ACHN (cell line): ENCODE measurements at regions not wholly inside any gene's neighbourhood (a gene's known extent, or its start where the extent isn't known, plus 50 kb on each side); places are given as distances from the start of the nearest gene placed in this dataset.

Source experiments
- DNase-seq: peaks from one replicate; pipeline ENCODE4 v3.0.0-alpha.2; 2015
- in situ Hi-C: cut with HindIII; loops from 2 replicates; pipeline ENCODE4 v1.10.0; 2017; ENCODE audit warnings: low sequenced_read_pairs, low pct_ligation_motif_present, low pct_unique_long_range_greater_than_20kb

GRCh38 chr3:110236976-110237610 lies 834.5 kb upstream of the NECTIN3 start:
- in situ Hi-C loops: no loop called here
- DNase-seq: no peak

DNA sequence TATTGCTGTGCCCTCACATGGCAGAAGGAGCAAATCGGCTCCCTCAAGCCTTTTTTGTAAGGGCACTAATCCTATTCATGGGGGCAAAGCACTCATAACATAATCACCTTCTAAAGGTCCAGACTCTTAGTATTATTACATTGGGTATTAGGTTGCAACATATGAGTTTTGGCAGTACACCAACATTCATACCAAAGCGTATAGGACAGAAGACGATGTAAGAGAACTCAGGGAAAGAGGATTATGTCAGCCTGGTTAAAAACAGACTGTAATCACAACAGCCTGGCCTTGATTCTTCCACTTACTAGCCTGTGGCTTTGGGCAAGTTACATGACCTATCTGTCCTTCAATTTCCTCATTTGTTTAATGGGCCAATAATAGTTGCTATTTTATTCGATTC lies 828.5 kb upstream of the NECTIN3 start:
- no peak for DNase-seq
- in situ Hi-C loops: no loop called here

DNA sequence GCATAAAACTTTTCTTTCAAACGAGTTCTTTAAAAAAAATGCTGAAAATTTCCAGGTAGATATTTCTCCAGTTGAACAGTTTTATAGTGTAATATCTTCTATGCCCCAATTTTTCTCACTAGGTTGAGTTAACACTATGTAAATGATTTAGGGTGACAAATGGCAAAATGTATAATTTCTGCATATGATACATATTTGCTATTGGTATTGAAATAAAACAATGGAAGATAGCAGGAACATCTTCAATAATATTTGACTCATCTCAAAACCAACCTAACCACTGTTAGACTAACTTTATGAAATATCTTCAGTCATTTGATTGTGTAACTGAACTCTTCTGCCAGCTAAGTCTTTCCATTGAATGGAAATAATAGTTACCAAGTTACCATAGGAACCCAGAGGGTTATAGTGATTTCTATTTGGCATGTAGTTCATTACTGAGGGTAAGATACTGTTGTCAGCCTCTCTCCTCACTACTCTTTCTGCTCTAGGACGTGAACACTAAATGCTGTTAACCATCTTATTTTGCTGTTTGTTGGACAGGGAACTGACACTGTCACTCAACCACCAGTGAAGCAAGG lies 824.7 kb upstream of the NECTIN3 start:
- in situ Hi-C loops: no loop called here
- DNase-seq: no peak

DNA sequence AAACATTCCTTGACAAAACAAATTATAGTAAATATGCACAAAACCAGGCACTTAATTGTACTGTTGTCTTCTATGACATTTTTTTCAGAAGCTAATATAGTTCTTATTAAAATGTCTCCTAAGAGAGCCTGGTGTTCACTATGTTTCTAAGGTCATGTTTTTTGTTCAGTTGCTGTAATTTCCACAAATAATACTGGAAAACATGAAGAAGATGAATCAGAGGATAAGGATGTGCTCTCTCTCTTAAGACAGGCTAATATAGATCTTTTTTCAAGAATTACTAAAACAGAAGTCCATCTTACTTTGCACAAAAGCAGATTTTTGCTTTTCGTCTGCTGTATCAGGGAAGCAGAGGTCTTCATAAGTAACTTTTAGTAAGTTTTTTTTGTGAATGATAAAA lies 823.0 kb upstream of the NECTIN3 start:
- in situ Hi-C loops: no loop called here

DNA sequence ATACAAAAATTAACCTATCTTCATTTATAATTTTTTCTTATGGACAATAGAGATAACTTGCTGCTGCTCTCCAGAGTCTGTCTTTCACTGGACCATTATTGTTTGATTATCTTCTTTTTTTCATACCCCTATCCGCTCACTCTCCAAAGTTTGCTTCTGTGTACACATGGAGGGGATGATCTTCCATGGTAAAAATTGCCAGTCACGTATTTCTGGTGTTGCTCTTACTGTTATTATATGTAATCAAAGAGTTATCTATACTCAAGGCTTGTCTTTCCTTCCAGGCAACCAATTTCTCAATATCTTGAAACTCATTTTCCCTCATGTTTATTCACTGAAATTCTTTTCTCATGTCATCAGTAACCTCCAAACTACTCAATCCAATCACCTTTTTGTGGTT lies 817.8 kb upstream of the NECTIN3 start:
- in situ Hi-C loops: no loop called here

More for the DNA sequence above, 823.0 kb upstream of the NECTIN3 start:
- DNase-seq: no peak

GRCh38 chr3:110254591-110254990 lies 817.0 kb upstream of the NECTIN3 start:
- no peak for DNase-seq
- in situ Hi-C loops: no loop called here

More for the DNA sequence above, 817.8 kb upstream of the NECTIN3 start:
- DNase-seq: no peak

DNA sequence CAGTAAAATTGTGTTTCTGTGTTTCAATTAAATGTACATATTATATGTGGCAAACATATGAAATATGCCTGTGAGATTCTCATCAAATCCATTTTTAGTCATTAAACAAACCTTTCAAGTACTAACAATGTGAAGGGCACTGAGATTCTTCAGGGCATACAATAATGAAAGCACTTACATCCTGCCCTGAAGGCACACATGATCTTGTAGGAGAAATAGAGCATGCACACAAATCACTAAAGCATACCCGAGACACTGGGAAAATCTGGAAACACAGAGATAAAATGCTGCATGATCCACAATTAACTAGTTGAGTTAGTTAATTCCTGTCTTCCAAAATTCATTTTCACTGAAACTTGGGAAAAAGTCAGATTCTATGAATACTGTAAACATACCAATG lies 810.5 kb upstream of the NECTIN3 start:
- in situ Hi-C loops: no loop called here
- no peak for DNase-seq

DNA sequence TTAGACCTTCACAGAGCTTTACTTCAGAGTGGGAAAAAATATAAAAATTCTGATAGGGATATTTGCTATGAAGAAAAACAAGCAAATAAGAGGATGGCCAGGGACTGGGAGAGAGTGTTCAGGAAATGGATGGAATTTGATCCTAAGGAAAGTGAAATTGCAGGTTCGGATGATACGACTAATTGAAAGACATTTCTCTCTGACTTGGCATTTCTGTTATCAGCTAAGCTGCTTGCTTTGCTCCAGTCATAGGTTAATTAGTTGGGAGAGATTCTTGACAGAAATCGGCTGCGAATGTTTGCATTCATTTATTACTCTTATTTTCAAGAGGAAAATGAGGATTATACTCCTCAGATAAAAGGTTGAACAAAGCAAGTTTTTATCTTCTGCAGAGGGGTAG lies 808.7 kb upstream of the NECTIN3 start:
- DNase-seq: no peak
- in situ Hi-C loops: no loop called here

- in situ Hi-C loops: no loop called here
These were observed 806.3 kb upstream of the NECTIN3 start for GRCh38 chr3:110265302-110265701.

GRCh38 chr3:110267304-110267845 lies 804.2 kb upstream of the NECTIN3 start:
- in situ Hi-C loops: no loop called here
- no peak for DNase-seq

More at GRCh38 chr3:110265302-110265701, 806.3 kb upstream of the NECTIN3 start:
- no peak for DNase-seq

DNA sequence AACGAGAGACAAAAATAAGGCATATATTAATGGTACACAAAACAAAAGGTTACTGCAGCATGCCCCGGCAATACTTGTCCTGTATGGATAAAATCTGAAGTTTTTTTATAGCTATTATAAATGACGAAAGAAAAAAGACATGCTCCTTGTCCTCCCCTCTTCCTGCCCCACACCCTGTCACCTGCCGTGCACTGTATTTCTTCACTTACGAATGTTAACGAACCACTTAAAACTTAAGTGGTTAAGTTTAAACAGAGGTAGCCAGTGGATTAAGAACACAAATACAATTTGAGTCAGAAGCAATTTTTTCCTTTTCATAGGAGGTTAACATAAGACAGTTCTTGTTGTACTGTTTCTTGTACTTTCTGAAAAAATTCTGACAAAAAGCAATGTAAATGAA lies 799.1 kb upstream of the NECTIN3 start:
- in situ Hi-C loops: no loop called here
- DNase-seq: no peak

GRCh38 chr3:110291886-110292501 lies 779.6 kb upstream of the NECTIN3 start:
- in situ Hi-C loops: no loop called here
- DNase-seq: no peak

GRCh38 chr3:110293660-110294059 lies 778.0 kb upstream of the NECTIN3 start:
- no peak for DNase-seq
- in situ Hi-C loops: no loop called here

DNA sequence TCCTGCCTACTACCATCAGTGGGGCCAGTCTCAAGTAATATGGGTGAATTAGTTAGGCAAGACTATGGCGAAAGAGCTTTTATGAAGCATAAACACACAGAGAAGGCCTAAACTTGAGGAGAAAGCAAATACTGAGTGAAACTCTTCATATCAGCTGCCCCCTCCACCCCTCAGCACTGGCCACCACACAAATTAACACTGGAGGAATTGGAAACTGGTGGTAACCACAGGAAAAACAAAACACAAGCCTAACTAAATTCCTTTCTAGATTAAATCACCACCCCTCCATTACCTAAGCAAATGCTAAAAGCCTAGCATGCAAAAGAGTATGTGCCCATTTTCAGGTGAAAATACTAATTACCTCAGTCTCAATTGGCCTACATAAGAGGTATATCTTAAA lies 774.7 kb upstream of the NECTIN3 start:
- no peak for DNase-seq
- in situ Hi-C loops: no loop called here

GRCh38 chr3:110301781-110302180 lies 769.8 kb upstream of the NECTIN3 start:
- no peak for DNase-seq
- in situ Hi-C loops: no loop called here

DNA sequence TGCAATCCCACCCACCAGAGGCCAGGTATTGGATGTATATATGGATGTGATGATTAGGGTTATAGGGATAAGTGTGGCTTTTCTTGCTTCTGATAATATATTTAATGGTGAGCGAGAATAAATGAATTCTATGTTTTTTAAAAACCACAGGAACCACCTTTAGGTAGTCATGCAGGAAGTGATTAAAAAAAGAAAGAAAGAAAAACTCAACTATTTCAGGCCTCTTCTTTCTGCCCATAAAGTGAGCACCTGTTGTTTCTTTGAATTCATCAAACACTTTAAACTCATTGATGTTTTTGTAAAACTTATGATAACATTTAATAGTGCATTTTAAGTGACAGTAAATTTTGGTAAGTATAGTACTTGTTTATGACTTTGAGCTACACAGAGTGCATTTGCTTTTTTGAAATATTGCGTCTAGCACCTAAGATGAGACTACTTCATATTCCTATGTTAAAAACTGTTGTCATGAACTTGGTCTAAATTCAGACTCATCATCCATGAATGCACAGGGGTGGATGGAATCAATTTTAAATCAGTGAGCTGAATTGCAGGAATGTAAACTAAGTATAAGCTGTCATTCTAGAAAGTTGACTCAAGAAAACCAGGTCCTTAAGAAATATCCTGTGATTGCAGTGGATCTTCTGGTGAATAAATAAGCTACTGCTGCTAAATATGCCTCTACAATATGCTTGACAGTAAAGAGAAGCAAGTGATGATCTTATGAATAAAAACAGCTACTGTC lies 764.4 kb upstream of the NECTIN3 start:
- in situ Hi-C loops: no loop called here
- DNase-seq: no peak

DNA sequence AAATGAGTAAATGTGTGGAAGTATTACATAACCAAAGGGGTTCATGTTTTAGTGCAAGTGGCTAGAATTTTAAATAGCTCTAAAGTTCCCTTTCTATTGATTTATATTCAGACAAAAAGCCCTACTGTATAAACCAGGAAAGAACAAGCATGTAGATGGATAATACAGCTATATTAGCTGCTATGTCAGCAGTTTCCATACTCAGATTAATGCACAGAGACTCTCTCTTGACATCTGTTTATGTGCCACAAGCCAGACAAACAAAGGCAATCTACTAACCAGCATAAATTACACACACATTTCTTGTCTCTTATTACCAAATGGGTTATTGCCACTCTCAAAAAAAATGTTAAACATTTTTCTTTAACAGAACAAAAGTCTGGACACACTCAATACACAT lies 760.1 kb upstream of the NECTIN3 start:
- in situ Hi-C loops: no loop called here
- DNase-seq: no peak

GRCh38 chr3:110314512-110315114 lies 757.0 kb upstream of the NECTIN3 start:
- DNase-seq: peak; percentile 64
- in situ Hi-C loops: no loop called here

GRCh38 chr3:110318108-110318507 lies 753.5 kb upstream of the NECTIN3 start:
- in situ Hi-C loops: no loop called here
- DNase-seq: no peak
